HCT116 (cell line): ENCODE measurements at regions not wholly inside any gene's neighbourhood (a gene's known extent, or its start where the extent isn't known, plus 50 kb on each side); places are given as distances from the start of the nearest gene placed in this dataset.
"Not testable (repeated sequence)": the region's sequence is repeated elsewhere in the genome, so short reads cannot be mapped to it uniquely, and the experiment has no call there.

ENCODE experiments used
- CTCF ChIP-seq, 3 experiments: fragments of 200-600 bp in 1 of 3; sonication (generic) in 1 of 3; IDR thresholded peaks in 2 of 3; conservative IDR thresholded peaks in 1 of 3; 2 replicates each; pipeline ENCODE4 v1.5.1; 2012 to 2017; ENCODE audit warnings: low read depth in 2 of 3, low read length in 2 of 3, antibody characterized with exemption in 1 of 3, borderline replicate concordance in 1 of 3, control low read depth in 1 of 3, mild to moderate bottlenecking in 1 of 3, mixed read lengths in 1 of 3, mixed run types in 1 of 3, moderate library complexity in 1 of 3; ENCODE audit not compliant: insufficient read depth in 1 of 3
- EZH2 ChIP-seq: fragments of 200-600 bp; sonication (generic); IDR thresholded peaks from 2 replicates; pipeline ENCODE4 v1.6.1; 2017; ENCODE audit warnings: antibody characterized with exemption, mixed run types
- FOSL1 ChIP-seq: IDR thresholded peaks from 2 replicates; pipeline ENCODE4 v1.6.1; 2012; ENCODE audit warnings: low read depth
- JUND ChIP-seq: IDR thresholded peaks from 2 replicates; pipeline ENCODE4 v1.6.1; 2012
- POLR2A ChIP-seq: IDR thresholded peaks from 2 replicates; pipeline ENCODE4 v1.7.0; 2011; ENCODE audit warnings: borderline replicate concordance; ENCODE audit not compliant: insufficient read depth, insufficient read length; ENCODE audit errors: extremely low read depth
- POLR2AphosphoS5 ChIP-seq: IDR thresholded peaks from 2 replicates; pipeline ENCODE4 v1.6.1; 2011; ENCODE audit warnings: mild to moderate bottlenecking, low read depth, low read length, moderate library complexity
- RAD21 ChIP-seq: IDR thresholded peaks from 2 replicates; pipeline ENCODE4 v1.6.1; 2012; ENCODE audit warnings: low read depth, mild to moderate bottlenecking
- SIN3A ChIP-seq: IDR thresholded peaks from 2 replicates; pipeline ENCODE4 v1.6.1; 2012; ENCODE audit warnings: low read depth
- SP1 ChIP-seq: IDR thresholded peaks from 2 replicates; pipeline ENCODE4 v1.6.1; 2012; ENCODE audit warnings: low read depth
- SRF ChIP-seq: IDR thresholded peaks from 2 replicates; pipeline ENCODE4 v1.6.1; 2012; ENCODE audit warnings: low read depth
- ZFX ChIP-seq: fragments of 450-650 bp; IDR thresholded peaks from 2 replicates; pipeline ENCODE4 v1.6.1; 2017
- TF ChIP-seq, protein P1 (sequence below): IDR thresholded peaks from 2 replicates; pipeline ENCODE4 v1.6.1; 2011; ENCODE audit warnings: mild to moderate bottlenecking, low read length, moderate library complexity; ENCODE audit not compliant: insufficient replicate concordance; ENCODE audit errors: extremely low read depth

- not testable (repeated sequence) for TF ChIP-seq CTCF (IDR thresholded peaks at IDR 0.05 in 2 of 3, conservative IDR thresholded peaks at IDR 0.05 in 1 of 3; ENCODE audit: borderline replicate concordance in 1 of 3, insufficient read depth in 1 of 3, low read depth in 2 of 3, low read length in 2 of 3); SP1; ZFX; POLR2A; EZH2; JUND; FOSL1; POLR2AphosphoS5; SIN3A; SRF; RAD21
- TF ChIP-seq, protein P1, sequence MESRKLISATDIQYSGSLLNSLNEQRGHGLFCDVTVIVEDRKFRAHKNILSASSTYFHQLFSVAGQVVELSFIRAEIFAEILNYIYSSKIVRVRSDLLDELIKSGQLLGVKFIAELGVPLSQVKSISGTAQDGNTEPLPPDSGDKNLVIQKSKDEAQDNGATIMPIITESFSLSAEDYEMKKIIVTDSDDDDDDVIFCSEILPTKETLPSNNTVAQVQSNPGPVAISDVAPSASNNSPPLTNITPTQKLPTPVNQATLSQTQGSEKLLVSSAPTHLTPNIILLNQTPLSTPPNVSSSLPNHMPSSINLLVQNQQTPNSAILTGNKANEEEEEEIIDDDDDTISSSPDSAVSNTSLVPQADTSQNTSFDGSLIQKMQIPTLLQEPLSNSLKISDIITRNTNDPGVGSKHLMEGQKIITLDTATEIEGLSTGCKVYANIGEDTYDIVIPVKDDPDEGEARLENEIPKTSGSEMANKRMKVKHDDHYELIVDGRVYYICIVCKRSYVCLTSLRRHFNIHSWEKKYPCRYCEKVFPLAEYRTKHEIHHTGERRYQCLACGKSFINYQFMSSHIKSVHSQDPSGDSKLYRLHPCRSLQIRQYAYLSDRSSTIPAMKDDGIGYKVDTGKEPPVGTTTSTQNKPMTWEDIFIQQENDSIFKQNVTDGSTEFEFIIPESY = not testable (repeated sequence)
Measured at GRCh38 chr10:47626975-47627374, 103.5 kb upstream of the AGAP9 start.
